ENCODE measurements at regions not wholly inside any gene's neighbourhood (a gene's known extent, or its start where the extent isn't known, plus 50 kb on each side); places are given as distances from the start of the nearest gene placed in this dataset.
A peak's percentile ranks its signal among the peaks of the same experiment; 100 is the strongest.

DNA sequence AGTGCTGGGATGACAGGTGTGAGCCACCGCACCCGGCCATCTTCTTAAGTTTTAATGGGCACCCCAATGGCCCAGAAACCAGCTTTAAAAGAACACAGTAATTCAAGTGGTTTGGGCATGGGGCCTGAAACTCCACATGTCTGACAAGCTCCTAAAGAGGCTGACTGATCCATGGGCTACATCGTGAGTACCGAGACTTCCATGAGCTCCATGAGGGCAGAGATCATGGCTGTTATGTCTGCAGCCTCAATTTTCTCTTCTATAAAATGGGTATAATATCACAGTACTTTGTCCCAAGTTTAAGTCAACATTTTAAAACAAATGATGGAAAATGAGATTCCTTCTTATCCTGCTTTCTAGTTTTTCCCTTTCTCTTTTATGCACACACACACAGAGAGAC is 397.6 kb upstream of the MAF start:
- no peaks in the 10 kb centered on the region for H3K27me3 ChIP-seq (ENCODE audit: insufficient read depth, low read length)
- H3K18ac ChIP-seq (ENCODE audit: low read length): no peak overlapping the region
- H3K79me2 ChIP-seq (ENCODE audit: control insufficient read depth, insufficient read depth, low read length, poor library complexity): no peaks in the 10 kb centered on the region
- H3K27ac ChIP-seq (ENCODE audit: low read depth, low read length): no peak overlapping the region
- no peak overlapping the region for H3K4me2 ChIP-seq (ENCODE audit: low read length)
- no peak overlapping the region for H3K4ac ChIP-seq (ENCODE audit: low read depth, low read length)
- H3K79me1 ChIP-seq (ENCODE audit: low read length): no peaks in the 10 kb centered on the region
- WGBS (ENCODE audit: extremely low coverage, insufficient coverage, insufficient read length): no CpG with 5 or more reads among the region's 4 CpGs
- H3K4me1 ChIP-seq (ENCODE audit: control insufficient read depth in 1 of 2, insufficient read depth in 2 of 2, low read length in 2 of 2): no peaks in the 10 kb centered on the region
- DNase-seq: no peak
- no peak overlapping the region for H2BK120ac ChIP-seq (ENCODE audit: insufficient read depth, low read length, poor library complexity)
- H4K91ac ChIP-seq (ENCODE audit: low read depth, low read length): no peak overlapping the region
- no peak overlapping the region for H4K12ac ChIP-seq (ENCODE audit: low read depth, low read length)
- H3K14ac ChIP-seq (ENCODE audit: low read length): no peak overlapping the region
- no peak overlapping the region for H2AFZ ChIP-seq (ENCODE audit: insufficient read depth, low read length, poor library complexity)
- no peaks in the 10 kb centered on the region for H3K36me3 ChIP-seq (ENCODE audit: control insufficient read depth in 1 of 2, insufficient read depth in 2 of 2, low read length in 2 of 2)
- H3K9me3 ChIP-seq (ENCODE audit: insufficient read depth, low read depth, low read length): no peaks in the 10 kb centered on the region
- H2AK5ac ChIP-seq (ENCODE audit: low read length): no peak overlapping the region
- no peak overlapping the region for H4K8ac ChIP-seq (ENCODE audit: low read depth, low read length)
- no peak overlapping the region for H3K23ac ChIP-seq (ENCODE audit: low read length)
- H2BK12ac ChIP-seq (ENCODE audit: low read length): no peak overlapping the region
- H3K4me3 ChIP-seq (ENCODE audit: low read depth, low read length): no peak overlapping the region
- H3K9ac ChIP-seq (ENCODE audit: low read length): no peak overlapping the region
- H2BK5ac ChIP-seq (ENCODE audit: low read depth, low read length, poor library complexity): no peak overlapping the region

DNA sequence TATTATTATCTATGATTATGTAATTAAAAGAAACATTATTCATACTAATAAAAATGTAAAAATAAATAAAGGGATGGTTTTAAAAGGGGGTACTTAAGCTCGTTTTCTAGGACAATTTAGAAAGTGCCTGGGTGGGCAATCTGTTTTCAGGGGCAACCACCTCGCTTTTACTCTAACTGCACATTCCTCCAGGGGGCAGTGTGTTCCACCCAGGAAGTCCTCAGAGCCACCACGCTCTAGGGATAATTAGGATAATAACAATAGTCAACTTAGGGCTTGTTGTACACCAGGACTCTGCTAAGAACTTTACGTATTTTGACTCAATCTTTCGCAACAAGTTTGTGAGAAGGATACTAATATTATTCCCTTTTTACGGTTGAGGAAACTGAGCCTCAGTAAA is 396.7 kb upstream of the MAF start:
- no peak overlapping the region for H2AFZ ChIP-seq (ENCODE audit: insufficient read depth, low read length, poor library complexity)
- no peak overlapping the region for H2AK5ac ChIP-seq (ENCODE audit: low read length)
- no peak overlapping the region for H4K91ac ChIP-seq (ENCODE audit: low read depth, low read length)
- no peaks in the 10 kb centered on the region for H3K79me1 ChIP-seq (ENCODE audit: low read length)
- H4K12ac ChIP-seq (ENCODE audit: low read depth, low read length): no peak overlapping the region
- no peak overlapping the region for H2BK12ac ChIP-seq (ENCODE audit: low read length)
- WGBS (ENCODE audit: extremely low coverage, insufficient coverage, insufficient read length): no CpG with 5 or more reads among the region's 6 CpGs
- no peak overlapping the region for H2BK5ac ChIP-seq (ENCODE audit: low read depth, low read length, poor library complexity)
- no peaks in the 10 kb centered on the region for H3K4me1 ChIP-seq (ENCODE audit: control insufficient read depth in 1 of 2, insufficient read depth in 2 of 2, low read length in 2 of 2)
- H3K4ac ChIP-seq (ENCODE audit: low read depth, low read length): no peak overlapping the region
- no peak overlapping the region for H3K14ac ChIP-seq (ENCODE audit: low read length)
- H3K9me3 ChIP-seq (ENCODE audit: insufficient read depth, low read depth, low read length): no peaks in the 10 kb centered on the region
- no peak overlapping the region for H4K8ac ChIP-seq (ENCODE audit: low read depth, low read length)
- no peak overlapping the region for H3K9ac ChIP-seq (ENCODE audit: low read length)
- no peak overlapping the region for H3K27ac ChIP-seq (ENCODE audit: low read depth, low read length)
- H3K79me2 ChIP-seq (ENCODE audit: control insufficient read depth, insufficient read depth, low read length, poor library complexity): no peaks in the 10 kb centered on the region
- no peaks in the 10 kb centered on the region for H3K27me3 ChIP-seq (ENCODE audit: insufficient read depth, low read length)
- no peak overlapping the region for H2BK120ac ChIP-seq (ENCODE audit: insufficient read depth, low read length, poor library complexity)
- no peak overlapping the region for H3K23ac ChIP-seq (ENCODE audit: low read length)
- H3K36me3 ChIP-seq (ENCODE audit: control insufficient read depth in 1 of 2, insufficient read depth in 2 of 2, low read length in 2 of 2): no peaks in the 10 kb centered on the region
- H3K4me2 ChIP-seq (ENCODE audit: low read length): no peak overlapping the region
- H3K4me3 ChIP-seq (ENCODE audit: low read depth, low read length): no peak overlapping the region
- peak in 1 of 2 donors; percentile 39 for DNase-seq
- no peak overlapping the region for H3K18ac ChIP-seq (ENCODE audit: low read length)

DNA sequence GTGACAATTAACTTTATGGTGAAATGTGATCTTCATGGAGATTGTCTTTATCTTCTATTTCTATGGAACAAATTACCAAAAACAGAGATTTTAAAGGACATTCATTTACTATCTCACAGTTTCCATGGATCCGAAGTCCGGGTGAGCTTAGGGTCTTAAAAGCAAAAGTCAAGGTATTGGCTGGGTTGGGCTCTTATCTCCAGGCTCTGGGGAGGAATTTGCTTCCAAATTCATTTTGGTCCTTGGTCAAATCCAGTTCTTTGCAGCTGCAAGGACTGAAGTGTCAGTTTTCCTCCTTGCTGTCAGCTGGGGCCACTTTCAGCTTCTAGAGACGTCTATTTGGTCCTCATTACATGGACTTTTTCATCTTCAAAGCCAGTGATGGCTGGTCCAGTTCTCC is 395.8 kb upstream of the MAF start:
- no peak overlapping the region for H3K27ac ChIP-seq (ENCODE audit: low read depth, low read length)
- no peak overlapping the region for H3K18ac ChIP-seq (ENCODE audit: low read length)
- no peak overlapping the region for H3K23ac ChIP-seq (ENCODE audit: low read length)
- H2AFZ ChIP-seq (ENCODE audit: insufficient read depth, low read length, poor library complexity): no peak overlapping the region
- peaks cover 1% of the 10 kb centered on the region for H3K9me3 ChIP-seq (ENCODE audit: insufficient read depth, low read depth, low read length)
- H3K36me3 ChIP-seq (ENCODE audit: control insufficient read depth in 1 of 2, insufficient read depth in 2 of 2, low read length in 2 of 2): no peaks in the 10 kb centered on the region
- no CpG with 5 or more reads among the region's 3 CpGs for WGBS (ENCODE audit: extremely low coverage, insufficient coverage, insufficient read length)
- H3K79me1 ChIP-seq (ENCODE audit: low read length): no peaks in the 10 kb centered on the region
- H3K14ac ChIP-seq (ENCODE audit: low read length): no peak overlapping the region
- H4K91ac ChIP-seq (ENCODE audit: low read depth, low read length): no peak overlapping the region
- H3K4me3 ChIP-seq (ENCODE audit: low read depth, low read length): no peak overlapping the region
- H2BK120ac ChIP-seq (ENCODE audit: insufficient read depth, low read length, poor library complexity): no peak overlapping the region
- H4K12ac ChIP-seq (ENCODE audit: low read depth, low read length): no peak overlapping the region
- no peak overlapping the region for H3K4ac ChIP-seq (ENCODE audit: low read depth, low read length)
- H3K9ac ChIP-seq (ENCODE audit: low read length): no peak overlapping the region
- H3K79me2 ChIP-seq (ENCODE audit: control insufficient read depth, insufficient read depth, low read length, poor library complexity): no peaks in the 10 kb centered on the region
- H4K8ac ChIP-seq (ENCODE audit: low read depth, low read length): no peak overlapping the region
- H3K4me1 ChIP-seq (ENCODE audit: control insufficient read depth in 1 of 2, insufficient read depth in 2 of 2, low read length in 2 of 2): no peaks in the 10 kb centered on the region
- H3K27me3 ChIP-seq (ENCODE audit: insufficient read depth, low read length): no peaks in the 10 kb centered on the region
- no peak for DNase-seq
- no peak overlapping the region for H3K4me2 ChIP-seq (ENCODE audit: low read length)
- no peak overlapping the region for H2BK12ac ChIP-seq (ENCODE audit: low read length)
- no peak overlapping the region for H2BK5ac ChIP-seq (ENCODE audit: low read depth, low read length, poor library complexity)
- H2AK5ac ChIP-seq (ENCODE audit: low read length): no peak overlapping the region

DNA sequence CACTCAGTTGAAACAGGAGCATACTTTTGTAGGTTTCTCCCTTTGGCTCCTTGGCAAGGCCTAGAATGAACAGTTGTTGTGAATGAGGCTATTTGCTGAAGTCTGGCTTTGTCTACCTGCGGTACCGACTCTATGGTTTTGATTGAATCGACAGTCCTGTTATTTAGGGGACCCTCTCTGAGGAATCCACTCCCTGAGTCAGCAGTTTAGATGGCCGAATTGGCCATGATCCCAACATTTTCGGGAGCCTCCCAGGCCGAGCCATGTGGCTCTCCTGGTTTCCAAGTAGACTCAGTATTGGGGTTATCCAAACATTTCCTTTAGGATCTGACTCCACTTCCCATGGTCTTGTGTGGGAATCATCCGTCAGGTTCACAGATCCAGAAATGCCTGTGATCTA is 394.8 kb upstream of the MAF start:
- Histone ChIP-seq H3K9me3 (ENCODE audit: insufficient read depth, low read depth, low read length) (peaks cover 1% of the 10 kb centered on the region), H3K27ac (ENCODE audit: low read depth, low read length) (no peak overlapping the region), H3K14ac (ENCODE audit: low read length) (no peak overlapping the region), H2BK5ac (ENCODE audit: low read depth, low read length, poor library complexity) (no peak overlapping the region), H3K23ac (ENCODE audit: low read length) (no peak overlapping the region), H2BK120ac (ENCODE audit: insufficient read depth, low read length, poor library complexity) (no peak overlapping the region), H2BK12ac (ENCODE audit: low read length) (no peak overlapping the region), H2AK5ac (ENCODE audit: low read length) (no peak overlapping the region), H3K9ac (ENCODE audit: low read length) (no peak overlapping the region), H3K79me1 (ENCODE audit: low read length) (no peaks in the 10 kb centered on the region), H3K27me3 (ENCODE audit: insufficient read depth, low read length) (no peaks in the 10 kb centered on the region), H4K8ac (ENCODE audit: low read depth, low read length) (no peak overlapping the region), H2AFZ (ENCODE audit: insufficient read depth, low read length, poor library complexity) (no peak overlapping the region), H3K4me3 (ENCODE audit: low read depth, low read length) (no peak overlapping the region), H3K36me3 (ENCODE audit: control insufficient read depth in 1 of 2, insufficient read depth in 2 of 2, low read length in 2 of 2) (no peaks in the 10 kb centered on the region), H4K91ac (ENCODE audit: low read depth, low read length) (no peak overlapping the region), H3K4ac (ENCODE audit: low read depth, low read length) (no peak overlapping the region), H4K12ac (ENCODE audit: low read depth, low read length) (no peak overlapping the region), H3K79me2 (ENCODE audit: control insufficient read depth, insufficient read depth, low read length, poor library complexity) (no peaks in the 10 kb centered on the region), H3K4me2 (ENCODE audit: low read length) (no peak overlapping the region), H3K18ac (ENCODE audit: low read length) (no peak overlapping the region), H3K4me1 (ENCODE audit: control insufficient read depth in 1 of 2, insufficient read depth in 2 of 2, low read length in 2 of 2) (no peaks in the 10 kb centered on the region)
- no CpG with 5 or more reads among the region's 7 CpGs for WGBS (ENCODE audit: extremely low coverage, insufficient coverage, insufficient read length)
- DNase-seq: no peak

All from trophoblast cell (in vitro differentiated cells and primary cell).